Esophagus (tissue), 2 donors: ENCODE measurements at regions not wholly inside any gene's neighbourhood (a gene's known extent, or its start where the extent isn't known, plus 50 kb on each side); places are given as distances from the start of the nearest gene placed in this dataset.
A peak's percentile ranks its signal among the peaks of the same experiment; 100 is the strongest.

Experiments
- H3K27ac ChIP-seq, 2 donors: one replicate each; pipeline ENCODE4 v1.5.1; 2013; ENCODE audit warnings: low read depth in 2 of 2, mild to moderate bottlenecking in 2 of 2, inconsistent platforms in 1 of 2, low read length in 1 of 2, moderate library complexity in 1 of 2
- H3K27me3 ChIP-seq, 2 donors: one replicate each; pipeline ENCODE4 v1.6.1; 2013; ENCODE audit warnings: low read length in 2 of 2, control low read depth in 1 of 2, mild to moderate bottlenecking in 1 of 2; ENCODE audit not compliant: insufficient read depth in 2 of 2, control insufficient read depth in 1 of 2
- H3K36me3 ChIP-seq, 2 donors: one replicate each; pipeline ENCODE4 v1.6.1; 2013; ENCODE audit warnings: low read length in 1 of 2; ENCODE audit not compliant: control insufficient read depth in 2 of 2, insufficient read depth in 2 of 2
- H3K4me1 ChIP-seq, 2 donors: one replicate each; pipeline ENCODE4 v1.6.1; 2013; ENCODE audit warnings: low read length in 1 of 2; ENCODE audit not compliant: control insufficient read depth in 2 of 2, insufficient read depth in 2 of 2
- H3K4me3 ChIP-seq, 2 donors: one replicate each; pipeline ENCODE4 v1.5.1; 2013; ENCODE audit warnings: low read length in 2 of 2, mild to moderate bottlenecking in 2 of 2, low read depth in 1 of 2, moderate library complexity in 1 of 2
- H3K9me3 ChIP-seq, 2 donors: one replicate each; pipeline ENCODE4 v1.6.1; 2013; ENCODE audit warnings: mild to moderate bottlenecking in 2 of 2, low read depth in 1 of 2, low read length in 1 of 2, moderate library complexity in 1 of 2; ENCODE audit not compliant: control insufficient read depth in 2 of 2, insufficient read depth in 1 of 2
- WGBS, 2 donors: extraction: QIAGEN DNeasy Blood & Tissue Kit; methylation state at CpG; one replicate each; pipeline ENCODE4 v1.1.7; 2013; 5-methylcytosine and 5-hydroxymethylcytosine counted together
- donor health status: healthy with polysubstance abuse.
- donor health status: Bipolar disorder and iron deficiency.

DNA sequence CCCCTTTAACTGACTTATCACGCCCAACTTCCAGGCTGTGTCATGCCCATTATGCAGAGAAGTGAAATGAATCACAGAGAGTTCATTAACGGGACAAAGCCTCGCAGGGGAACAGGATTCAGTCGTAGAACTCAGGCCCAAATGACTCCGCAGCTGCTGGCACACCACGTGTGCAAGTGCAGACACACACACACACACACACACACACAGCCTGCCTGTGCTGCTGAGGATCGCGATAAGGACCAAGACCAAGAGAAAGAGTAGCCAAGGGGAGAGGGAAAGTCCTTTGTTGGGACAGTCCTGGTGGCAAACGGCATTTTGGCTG is 90.0 kb upstream of the TAF1B start:
- WGBS, 2 donors = 18 to 27% methylated on average over 9 of the region's 9 CpGs

DNA sequence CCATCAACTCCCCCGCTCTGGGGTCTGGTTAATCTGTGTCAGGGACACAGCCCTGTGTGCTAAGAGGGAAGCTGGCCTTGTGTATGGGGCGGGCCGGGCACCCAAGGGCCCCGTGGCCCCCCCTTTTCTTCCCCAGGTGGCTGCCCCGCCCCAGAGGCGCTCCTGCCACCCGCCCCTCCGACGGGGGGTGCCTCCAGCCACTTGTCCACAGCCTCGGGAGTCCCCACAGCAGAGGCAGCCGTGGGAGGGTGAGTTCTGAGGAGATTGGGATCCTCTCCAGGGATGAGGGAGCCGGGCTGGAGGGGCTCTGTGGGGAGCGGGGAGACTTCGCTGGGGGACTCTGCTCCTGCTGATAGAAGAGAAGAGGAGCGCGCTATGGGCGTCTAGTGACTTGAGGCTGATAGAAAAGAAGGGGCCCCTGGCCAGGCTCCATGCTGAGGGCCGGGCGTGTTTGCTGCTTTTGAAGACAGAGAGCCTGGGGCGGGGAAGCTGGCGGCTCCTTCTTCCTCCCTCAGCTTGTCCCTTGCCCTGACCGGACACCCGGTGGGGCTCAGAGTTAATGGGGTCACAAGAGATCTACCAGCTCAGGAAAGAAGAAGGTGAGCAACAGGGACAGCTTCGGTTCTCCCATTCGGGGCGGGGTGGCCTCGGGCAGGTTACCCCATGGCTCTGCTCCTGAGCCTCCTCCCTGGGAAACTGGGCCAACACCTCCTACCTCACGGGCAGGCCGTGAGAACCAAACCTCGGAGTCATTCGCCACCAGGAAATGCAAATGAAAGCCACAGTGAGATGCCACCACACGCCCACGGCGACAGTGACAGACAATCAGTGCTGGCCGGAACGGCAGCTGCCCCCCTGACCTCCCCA is 89.4 kb upstream of the TAF1B start:
- Histone ChIP-seq H3K9me3 (no peaks in the 10 kb centered on the region), H3K4me1 (peaks cover 5 to 29% of the 10 kb centered on the region in 2 donors), H3K4me3 (peak overlapping the region; percentile 11 to 51), H3K27ac (peak overlapping the region; percentile 93 to 100), H3K36me3 (no peaks in the 10 kb centered on the region), H3K27me3 (no peaks in the 10 kb centered on the region)
- 33 to 35% methylated on average over 35 to 36 of the region's 36 CpGs for WGBS, 2 donors

More for the DNA sequence above, 90.0 kb upstream of the TAF1B start:
- H3K27ac ChIP-seq = peak overlapping the region; percentile 93 to 100
- H3K27me3 ChIP-seq = no peaks in the 10 kb centered on the region
- H3K9me3 ChIP-seq = no peaks in the 10 kb centered on the region
- peak overlapping the region in 1 of 2 donors; percentile 51 for H3K4me3 ChIP-seq
- peaks cover 5 to 25% of the 10 kb centered on the region in 2 donors for H3K4me1 ChIP-seq
- no peaks in the 10 kb centered on the region for H3K36me3 ChIP-seq

DNA sequence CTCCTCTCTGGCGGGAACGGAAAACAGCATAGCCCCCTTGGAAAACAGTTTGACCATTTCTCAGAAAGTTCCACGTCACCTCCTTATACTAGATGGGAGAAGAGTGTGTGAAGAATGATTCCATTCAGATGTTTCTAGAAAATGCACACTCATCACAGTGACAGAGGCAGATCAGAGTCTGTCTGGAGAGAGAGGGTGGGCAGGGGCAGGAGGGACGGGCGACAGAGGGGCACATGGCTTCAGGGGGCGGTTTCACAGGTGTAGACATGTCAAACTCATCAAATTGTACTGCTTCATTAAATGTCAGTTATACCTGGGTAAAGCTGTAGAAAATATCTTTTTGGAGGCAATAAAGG is 88.8 kb upstream of the TAF1B start:
- H3K4me1 ChIP-seq = peaks cover 5 to 29% of the 10 kb centered on the region in 2 donors
- no peaks in the 10 kb centered on the region for H3K9me3 ChIP-seq
- H3K36me3 ChIP-seq = no peaks in the 10 kb centered on the region
- H3K27ac ChIP-seq = peak overlapping the region; percentile 93 to 100
- no peaks in the 10 kb centered on the region for H3K27me3 ChIP-seq
- H3K4me3 ChIP-seq = peak overlapping the region; percentile 2 to 51
- 54 to 72% methylated on average over 6 of the region's 6 CpGs for WGBS, 2 donors

GRCh38 chr2:9755008-9755407 is 88.3 kb upstream of the TAF1B start:
- WGBS, 2 donors = 82 to 88% methylated on average over 11 of the region's 11 CpGs
- Histone ChIP-seq H3K27ac (peak overlapping the region; percentile 93 to 100), H3K4me3 (peak overlapping the region in 1 of 2 donors; percentile 51), H3K4me1 (peaks cover 5 to 29% of the 10 kb centered on the region in 2 donors), H3K9me3 (no peaks in the 10 kb centered on the region), H3K36me3 (no peaks in the 10 kb centered on the region), H3K27me3 (no peaks in the 10 kb centered on the region)

DNA sequence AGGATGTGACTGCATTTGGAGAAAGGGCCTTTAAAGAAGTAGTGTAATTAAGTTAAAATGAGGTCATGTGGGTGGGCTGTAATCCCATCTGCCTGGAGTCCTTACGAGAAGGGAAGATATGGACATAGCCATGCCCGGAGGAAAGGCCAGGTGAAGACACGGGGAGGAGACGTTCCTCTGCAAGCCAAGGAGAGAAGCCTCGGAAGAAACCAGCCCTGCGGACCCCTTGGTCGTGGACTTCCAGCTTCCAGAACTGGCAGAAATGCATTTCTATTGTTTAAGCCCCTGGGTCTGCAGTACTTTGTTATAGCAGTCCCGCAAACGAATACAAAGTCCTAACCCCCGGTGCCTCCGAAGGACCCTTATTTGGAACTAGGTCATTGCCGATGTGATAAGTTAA is 87.6 kb upstream of the TAF1B start:
- no peaks in the 10 kb centered on the region for H3K9me3 ChIP-seq
- WGBS, 2 donors = 97 to 98% methylated on average over 12 of the region's 12 CpGs
- H3K4me3 ChIP-seq = no peak overlapping the region
- H3K36me3 ChIP-seq = no peaks in the 10 kb centered on the region
- H3K4me1 ChIP-seq = peaks cover 5 to 29% of the 10 kb centered on the region in 2 donors
- H3K27ac ChIP-seq = peak overlapping the region in 1 of 2 donors; percentile 79
- no peaks in the 10 kb centered on the region for H3K27me3 ChIP-seq

GRCh38 chr2:9756692-9757250 is 86.5 kb upstream of the TAF1B start:
- no peaks in the 10 kb centered on the region for H3K36me3 ChIP-seq
- peaks cover 2 to 29% of the 10 kb centered on the region in 2 donors for H3K4me1 ChIP-seq
- H3K9me3 ChIP-seq = no peaks in the 10 kb centered on the region
- H3K27ac ChIP-seq = peak overlapping the region; percentile 19 to 79
- WGBS, 2 donors = 53 to 67% methylated on average over 11 of the region's 11 CpGs
- H3K27me3 ChIP-seq = no peaks in the 10 kb centered on the region
- no peak overlapping the region for H3K4me3 ChIP-seq

DNA sequence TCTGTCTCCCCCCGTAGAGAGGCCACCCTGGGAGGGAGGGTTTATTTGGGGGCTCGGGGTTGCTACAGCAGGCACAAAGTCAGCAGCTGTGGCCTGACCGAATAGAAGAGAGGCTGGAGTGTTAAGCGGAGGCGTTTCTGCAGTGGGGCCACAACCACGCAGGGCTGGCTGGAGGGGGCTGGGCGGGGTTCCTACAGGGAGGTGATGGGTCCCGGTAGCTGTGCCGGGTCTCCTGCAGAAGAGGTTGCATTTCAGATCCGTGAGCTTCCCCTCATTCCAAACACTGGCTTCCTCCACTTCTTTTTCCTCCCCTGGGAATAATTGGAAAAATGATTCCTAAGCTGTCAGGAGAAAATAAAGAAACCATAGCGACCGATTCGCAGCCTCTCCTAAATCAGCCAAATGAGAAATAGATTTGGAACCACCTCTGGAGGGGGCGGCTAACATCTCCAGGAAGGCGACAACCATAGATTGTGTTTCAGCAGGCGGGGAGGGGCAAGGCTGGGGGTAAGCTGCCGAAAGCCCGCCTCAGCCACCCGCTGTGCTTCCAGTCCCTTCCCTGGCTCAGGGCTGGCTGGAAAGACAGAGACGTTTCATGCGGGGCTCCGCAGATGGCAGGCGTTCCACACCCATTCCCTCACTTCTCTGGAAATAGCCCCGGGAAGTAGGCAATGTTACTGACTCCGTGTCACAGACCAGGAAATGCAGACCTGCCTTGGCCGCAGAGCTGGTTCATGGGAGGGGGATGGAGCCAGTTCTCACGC is 85.6 kb upstream of the TAF1B start:
- Histone ChIP-seq H3K9me3 (no peaks in the 10 kb centered on the region), H3K36me3 (no peaks in the 10 kb centered on the region), H3K4me3 (no peak overlapping the region), H3K27me3 (no peaks in the 10 kb centered on the region), H3K27ac (peak overlapping the region; percentile 50 to 79), H3K4me1 (peaks cover 2 to 27% of the 10 kb centered on the region in 2 donors)
- 23 to 32% methylated on average over 27 of the region's 27 CpGs for WGBS, 2 donors

GRCh38 chr2:9758741-9759140 is 84.5 kb upstream of the TAF1B start:
- Histone ChIP-seq H3K27me3 (no peaks in the 10 kb centered on the region), H3K4me1 (peaks cover 2 to 27% of the 10 kb centered on the region in 2 donors), H3K9me3 (no peaks in the 10 kb centered on the region), H3K36me3 (no peaks in the 10 kb centered on the region), H3K4me3 (no peak overlapping the region), H3K27ac (peak overlapping the region in 1 of 2 donors; percentile 42)
- WGBS, 2 donors = 52 to 56% methylated on average over 5 of the region's 5 CpGs

GRCh38 chr2:9760069-9760901 is 83.0 kb upstream of the TAF1B start:
- H3K4me1 ChIP-seq = peaks cover 2 to 22% of the 10 kb centered on the region in 2 donors

More at GRCh38 chr2:9760069-9760901, 83.0 kb upstream of the TAF1B start:
- H3K27ac ChIP-seq = no peak overlapping the region
- no peaks in the 10 kb centered on the region for H3K36me3 ChIP-seq
- H3K27me3 ChIP-seq = no peaks in the 10 kb centered on the region
- H3K9me3 ChIP-seq = no peaks in the 10 kb centered on the region
- H3K4me3 ChIP-seq = no peak overlapping the region
- 64 to 83% methylated on average over 4 of the region's 4 CpGs for WGBS, 2 donors
